LHCN-M2 (cell line): ENCODE measurements at regions not wholly inside any gene's neighbourhood (a gene's known extent, or its start where the extent isn't known, plus 50 kb on each side); places are given as distances from the start of the nearest gene placed in this dataset.
"Not testable (repeated sequence)": the region's sequence is repeated elsewhere in the genome, so short reads cannot be mapped to it uniquely, and the experiment has no call there.

Source experiments
- DNase-seq: peaks from one replicate; pipeline ENCODE4 v3.0.0-alpha.2; 2012; ENCODE audit warnings: low read depth

- not testable (repeated sequence) for DNase-seq
Measured at GRCh38 chr3:75241226-75241962, 422.7 kb upstream of the FRG2C start.

DNA sequence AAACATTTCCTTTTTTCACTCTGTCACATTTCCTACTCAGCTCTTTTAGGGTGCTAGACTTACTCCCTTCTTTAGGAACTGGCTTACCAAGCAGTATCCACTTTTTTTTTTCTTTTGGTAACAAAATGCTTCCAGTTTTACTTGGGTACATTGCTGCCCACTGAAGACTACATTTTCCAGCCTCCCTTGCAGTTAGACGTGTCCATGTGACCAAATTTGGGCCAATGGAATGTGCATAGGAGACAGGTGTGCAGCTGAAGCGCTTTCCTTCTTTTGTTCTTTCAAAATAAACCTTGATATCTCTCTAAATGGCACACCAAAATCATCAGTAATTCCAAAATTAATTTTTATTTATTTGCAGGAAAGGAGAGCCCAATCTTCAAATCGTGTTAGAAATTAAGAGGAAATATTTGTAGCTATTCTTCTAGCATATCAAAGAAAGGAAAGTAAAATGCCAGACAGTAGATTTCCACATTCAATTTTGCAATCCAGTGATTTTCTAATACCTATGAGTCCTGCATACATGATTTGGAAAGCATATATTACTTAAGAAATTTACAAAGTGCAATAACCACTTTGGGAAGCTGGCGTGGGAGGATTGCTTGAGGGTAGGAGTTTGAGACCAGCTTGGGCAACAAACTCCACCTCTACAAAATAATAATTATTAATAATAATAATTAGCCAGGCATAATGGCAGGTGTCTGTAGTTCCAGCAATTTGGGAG lies 422.0 kb upstream of the FRG2C start:
- no peak for DNase-seq

DNA sequence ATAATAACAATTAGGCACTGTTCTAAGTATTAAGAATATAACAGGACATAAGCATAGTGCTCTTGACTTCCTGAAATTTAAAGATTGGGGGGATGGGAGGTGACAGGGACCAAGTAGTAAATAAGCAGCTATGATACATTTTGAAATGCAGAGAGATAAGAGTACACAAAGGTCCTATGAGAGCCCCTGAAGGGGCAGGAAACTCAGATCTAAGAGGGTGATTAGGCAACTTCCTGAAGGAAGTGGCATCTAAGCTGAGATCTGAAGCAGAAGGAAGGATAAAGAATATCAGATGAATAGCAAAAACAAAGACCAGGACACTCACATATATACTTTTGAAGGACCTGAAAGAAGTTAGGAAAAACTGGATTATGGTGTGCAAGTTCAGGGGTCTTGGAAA lies 415.2 kb upstream of the FRG2C start:
- DNase-seq, result no peak

GRCh38 chr3:75254685-75255084 lies 409.4 kb upstream of the FRG2C start:
- DNase-seq, result no peak

DNA sequence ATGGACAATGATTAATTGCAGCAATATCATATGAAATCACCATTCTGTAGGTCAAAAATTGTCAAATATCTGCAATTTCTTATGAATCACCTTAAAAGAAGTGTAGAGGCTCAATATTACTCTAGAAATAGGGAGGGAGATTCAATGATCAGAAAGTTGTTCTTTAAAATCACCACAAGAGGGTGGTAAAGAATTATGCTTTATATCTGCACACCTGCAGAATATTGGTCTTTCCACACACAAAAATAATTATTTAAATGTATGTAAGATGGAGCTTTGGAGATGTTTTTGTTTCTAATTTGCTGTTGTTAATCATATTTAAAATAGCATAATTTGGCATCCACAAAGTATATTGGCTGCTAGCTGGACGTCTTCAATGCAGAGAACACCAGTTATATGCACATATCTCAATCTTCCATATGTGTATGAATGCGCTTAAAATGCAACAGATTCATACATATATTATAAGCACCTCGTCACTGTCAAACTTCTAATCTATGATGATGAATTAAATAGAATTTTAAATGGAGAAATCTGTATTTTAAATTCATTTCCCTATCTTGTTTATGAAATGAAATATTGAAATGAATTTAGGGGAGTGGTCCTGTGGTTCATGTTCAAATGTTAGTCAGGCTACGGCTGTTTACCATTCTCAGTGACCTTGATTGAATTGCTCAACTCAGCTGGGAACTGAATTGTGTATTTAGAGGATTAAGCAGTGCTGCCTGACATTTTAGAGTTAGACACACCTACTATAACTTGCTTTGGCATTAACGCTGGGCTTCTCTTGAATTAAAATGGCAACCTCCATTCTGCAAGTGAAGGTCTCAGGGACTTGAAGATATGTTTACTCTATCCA lies 405.1 kb upstream of the FRG2C start:
- DNase-seq, result peak; percentile 1

DNA sequence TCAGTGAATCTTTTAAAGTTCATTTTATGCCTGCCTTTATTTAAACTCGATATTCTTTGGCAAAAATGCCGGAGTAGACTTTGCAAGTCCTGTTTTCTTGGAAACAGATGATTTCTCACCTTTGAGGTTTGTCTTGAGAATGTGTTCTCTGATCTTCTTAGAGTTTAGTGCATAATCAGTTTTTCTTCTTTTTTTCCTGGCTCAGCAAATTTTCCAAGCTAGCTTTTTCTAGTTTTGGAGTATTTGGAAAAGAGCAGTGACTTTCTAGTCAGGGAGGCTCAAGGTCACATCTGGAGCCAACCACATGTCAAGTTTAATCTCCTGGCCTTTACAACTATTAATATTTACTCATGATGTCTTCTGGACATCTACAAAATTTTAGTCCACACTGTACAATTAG lies 403.2 kb upstream of the FRG2C start:
- DNase-seq, result not testable (repeated sequence)

DNA sequence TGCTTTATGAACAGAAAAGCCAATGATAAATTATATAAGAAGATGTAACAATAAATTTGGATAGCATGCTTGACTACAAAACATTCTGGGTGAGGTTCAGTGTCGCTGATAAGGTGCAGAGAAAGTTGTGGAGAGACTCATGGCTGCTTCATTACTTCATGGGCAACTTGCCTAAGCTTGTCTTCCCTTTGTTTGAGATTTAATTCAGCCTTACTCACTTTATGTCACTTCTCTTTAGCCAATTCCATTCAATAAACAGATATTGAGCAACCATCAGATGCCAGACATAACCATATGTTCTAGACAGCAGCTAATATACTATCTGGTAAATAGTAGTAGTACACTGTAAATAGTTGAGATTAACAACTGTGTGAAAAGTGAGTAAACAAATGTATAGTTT lies 401.5 kb upstream of the FRG2C start:
- no peak for DNase-seq

DNA sequence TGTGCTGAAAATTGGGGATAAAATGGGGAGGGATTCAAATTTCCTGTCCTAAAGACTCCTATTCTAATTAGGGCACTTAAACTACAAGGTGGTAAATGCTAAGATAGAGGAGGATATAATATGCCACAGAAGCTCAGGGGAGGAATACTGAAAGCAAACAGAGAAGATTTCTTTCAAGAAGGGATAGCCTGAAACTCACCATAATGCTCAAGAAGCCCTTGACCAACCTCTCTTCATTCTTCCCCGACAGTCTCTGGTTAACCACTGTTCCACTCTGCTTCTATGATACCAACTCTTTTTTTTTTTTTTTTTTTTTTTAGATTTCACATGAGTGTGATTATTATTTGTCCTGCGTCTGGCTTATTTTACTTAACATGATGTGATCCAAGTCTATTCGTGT lies 398.2 kb upstream of the FRG2C start:
- DNase-seq, result no peak

GRCh38 chr3:75268576-75268975 lies 395.6 kb upstream of the FRG2C start:
- not testable (repeated sequence) for DNase-seq

DNA sequence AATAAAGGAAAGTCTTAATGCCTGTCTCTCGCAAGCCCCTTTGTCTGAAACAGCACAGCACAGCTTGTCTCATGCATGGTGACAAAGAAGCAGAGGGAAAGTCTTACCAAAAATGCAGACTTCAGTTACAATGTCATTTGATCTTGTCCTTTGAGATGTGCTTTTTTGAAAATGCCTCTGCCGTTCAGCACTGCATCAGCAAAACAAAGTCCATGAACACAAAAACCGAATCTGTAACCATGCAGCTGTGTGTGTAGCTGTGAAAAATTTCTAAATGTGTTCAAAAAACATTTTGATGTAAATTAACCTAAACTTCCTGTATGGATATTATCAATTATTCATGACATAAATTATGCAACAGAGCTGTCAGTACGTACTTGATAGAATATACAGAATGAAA lies 391.9 kb upstream of the FRG2C start:
- DNase-seq, result not testable (repeated sequence)

DNA sequence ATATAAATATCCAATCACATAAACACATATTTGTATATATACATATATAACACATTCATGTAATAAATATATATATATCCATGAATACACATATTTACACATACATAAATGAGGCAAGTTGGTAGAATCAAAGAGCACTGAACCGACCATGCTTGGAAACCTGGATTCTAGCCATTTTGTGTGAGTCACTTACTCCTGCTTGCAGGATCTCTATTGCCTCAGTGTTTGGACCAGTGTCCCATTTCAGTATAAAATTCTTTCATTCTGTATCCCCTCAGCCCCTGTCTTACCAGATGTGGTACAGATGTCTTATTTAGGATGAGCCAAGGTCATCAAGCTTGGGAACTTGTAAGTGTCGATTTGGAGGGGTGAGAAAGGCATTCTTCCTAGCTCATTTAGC lies 391.4 kb upstream of the FRG2C start:
- no peak for DNase-seq

DNA sequence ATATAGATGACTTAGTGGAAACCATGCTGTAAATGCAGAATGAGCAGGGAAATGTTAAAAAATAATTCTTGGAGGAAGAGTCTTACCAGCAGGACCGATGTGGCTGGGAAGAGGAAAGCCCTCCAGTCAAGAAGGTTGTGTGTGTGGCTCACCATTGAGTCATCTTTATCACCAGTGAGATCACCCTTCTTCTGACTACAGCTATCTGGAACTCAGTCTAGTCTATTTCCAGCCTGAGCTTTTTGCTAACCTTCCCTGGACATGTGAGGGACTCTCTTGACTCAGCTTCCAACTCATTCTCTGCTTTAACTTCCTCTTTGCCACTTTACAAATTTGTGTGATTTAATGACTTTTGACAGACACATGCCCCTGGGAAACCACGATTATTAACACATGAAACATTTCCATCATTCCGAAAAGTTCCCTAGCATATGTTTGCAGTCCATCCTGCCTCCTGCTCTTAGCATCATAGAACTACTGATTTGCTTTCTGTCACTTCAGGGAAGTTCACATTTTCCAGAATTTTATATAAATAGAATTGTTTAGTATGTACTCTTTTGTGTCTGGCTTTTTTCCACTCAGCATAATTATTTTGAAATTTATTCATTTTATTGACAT lies 378.5 kb upstream of the FRG2C start:
- DNase-seq, result not testable (repeated sequence)

GRCh38 chr3:75288972-75289574 lies 375.1 kb upstream of the FRG2C start:
- DNase-seq, result not testable (repeated sequence)

GRCh38 chr3:75294124-75294523 lies 370.0 kb upstream of the FRG2C start:
- peak; percentile 7 for DNase-seq

DNA sequence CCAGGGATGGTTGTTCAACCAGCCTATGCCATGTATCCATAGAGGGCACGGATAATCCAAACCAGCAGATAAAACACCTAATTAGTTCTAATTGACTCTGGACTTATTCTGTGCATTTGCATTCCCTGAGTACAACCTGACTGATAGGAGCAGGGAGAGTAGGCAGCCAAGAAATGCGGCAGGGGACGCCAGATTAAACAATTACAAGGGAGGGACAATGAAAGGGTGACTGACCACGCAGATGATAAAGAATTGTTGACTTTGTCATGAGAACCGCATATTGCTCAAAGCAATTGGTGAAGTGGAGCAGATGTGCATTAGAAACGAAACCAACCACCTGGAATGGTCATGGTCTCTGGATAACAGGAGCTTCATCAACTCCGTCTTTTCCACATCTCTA lies 369.1 kb upstream of the FRG2C start:
- no peak for DNase-seq

GRCh38 chr3:75296858-75297257 lies 367.3 kb upstream of the FRG2C start:
- DNase-seq, result no peak

- DNase-seq, result no peak
Measured at GRCh38 chr3:75300606-75301005, 363.5 kb upstream of the FRG2C start.

- DNase-seq, result not testable (repeated sequence)
Measured at GRCh38 chr3:75301050-75301449, 363.1 kb upstream of the FRG2C start.

- no peak for DNase-seq
Measured at GRCh38 chr3:75303741-75304140, 360.4 kb upstream of the FRG2C start.

GRCh38 chr3:75305901-75306300 lies 358.2 kb upstream of the FRG2C start:
- DNase-seq, result no peak

DNA sequence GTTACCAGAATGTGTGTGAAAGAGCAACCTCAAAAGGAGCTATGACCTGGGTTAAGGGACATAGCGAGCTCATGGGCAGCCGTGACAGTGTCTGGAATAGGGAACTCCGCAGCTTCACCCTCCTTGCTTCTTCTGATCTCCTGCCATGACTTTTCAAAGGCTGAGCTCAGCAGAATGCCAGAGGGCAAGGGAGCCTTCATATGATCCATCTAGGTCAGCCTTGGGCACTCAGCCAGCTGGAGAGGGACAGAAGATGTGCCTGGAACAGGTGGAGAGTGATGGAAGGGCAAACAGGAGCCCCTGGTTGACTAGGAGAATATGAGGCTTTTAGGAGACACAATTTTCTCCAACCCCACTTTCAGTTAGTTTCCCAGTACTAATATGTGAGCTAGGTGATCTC lies 352.8 kb upstream of the FRG2C start:
- not testable (repeated sequence) for DNase-seq
